Right lobe of liver (tissue), 4 donors: ENCODE measurements at regions not wholly inside any gene's neighbourhood (a gene's known extent, or its start where the extent isn't known, plus 50 kb on each side); places are given as distances from the start of the nearest gene placed in this dataset.

Experiments used
- POLR2A ChIP-seq: fragments of 450-650 bp; IDR thresholded peaks from one replicate; pipeline ENCODE4 v1.6.1; 2017; ENCODE audit warnings: antibody characterized with exemption, mild to moderate bottlenecking
- TF ChIP-seq, protein P1 (sequence below), 4 donors: fragments of 200-600 bp in 3 of 4; fragments of 450-650 bp in 1 of 4; IDR thresholded peaks; one replicate each; pipeline versions ENCODE4 v1.5.1 to v1.8.0; 2016 to 2022; ENCODE audit warnings: antibody characterized with exemption in 4 of 4, mild to moderate bottlenecking in 2 of 4
- donor health status: DM: no; HTN: no; CAD: no.
- donor health status: DM: no; HTN: no; CAD: no.
- donor health status: DM: no; HTN: yes; CAD: no.

DNA sequence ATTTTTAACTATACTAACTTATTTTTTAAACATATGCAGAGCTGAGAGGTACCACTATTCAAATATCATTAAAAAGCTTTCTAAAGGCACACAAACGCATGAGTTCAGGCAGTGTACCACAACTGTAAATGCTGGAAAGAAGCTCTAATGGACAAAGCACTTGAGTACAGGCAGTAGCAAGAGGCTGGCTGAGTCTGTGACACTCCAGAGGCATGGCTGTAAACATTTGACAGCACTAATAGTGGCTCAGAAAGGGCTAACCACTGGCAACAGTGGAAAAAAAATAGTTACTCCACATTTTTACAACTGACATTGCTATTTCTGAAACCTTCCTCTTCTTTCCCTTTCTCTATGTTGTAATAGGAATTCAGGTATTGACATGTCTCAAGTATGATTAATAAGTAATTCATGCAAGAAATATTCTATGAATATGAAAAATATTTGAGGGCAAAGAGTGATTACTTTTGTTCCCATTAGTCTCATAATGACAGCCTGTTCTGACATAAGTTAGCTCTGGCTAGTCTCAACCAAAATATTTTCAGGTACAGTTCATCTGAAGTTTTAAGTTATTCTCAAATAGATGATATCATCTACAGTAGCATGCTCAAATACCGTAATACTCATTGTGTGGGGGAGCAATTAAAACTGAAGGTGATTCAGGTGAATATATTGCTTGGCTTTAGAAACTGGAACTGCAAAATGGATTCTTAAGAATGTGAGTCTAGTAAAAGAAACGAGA is 324.0 kb upstream of the POT1 start:
- TF ChIP-seq, protein P1, sequence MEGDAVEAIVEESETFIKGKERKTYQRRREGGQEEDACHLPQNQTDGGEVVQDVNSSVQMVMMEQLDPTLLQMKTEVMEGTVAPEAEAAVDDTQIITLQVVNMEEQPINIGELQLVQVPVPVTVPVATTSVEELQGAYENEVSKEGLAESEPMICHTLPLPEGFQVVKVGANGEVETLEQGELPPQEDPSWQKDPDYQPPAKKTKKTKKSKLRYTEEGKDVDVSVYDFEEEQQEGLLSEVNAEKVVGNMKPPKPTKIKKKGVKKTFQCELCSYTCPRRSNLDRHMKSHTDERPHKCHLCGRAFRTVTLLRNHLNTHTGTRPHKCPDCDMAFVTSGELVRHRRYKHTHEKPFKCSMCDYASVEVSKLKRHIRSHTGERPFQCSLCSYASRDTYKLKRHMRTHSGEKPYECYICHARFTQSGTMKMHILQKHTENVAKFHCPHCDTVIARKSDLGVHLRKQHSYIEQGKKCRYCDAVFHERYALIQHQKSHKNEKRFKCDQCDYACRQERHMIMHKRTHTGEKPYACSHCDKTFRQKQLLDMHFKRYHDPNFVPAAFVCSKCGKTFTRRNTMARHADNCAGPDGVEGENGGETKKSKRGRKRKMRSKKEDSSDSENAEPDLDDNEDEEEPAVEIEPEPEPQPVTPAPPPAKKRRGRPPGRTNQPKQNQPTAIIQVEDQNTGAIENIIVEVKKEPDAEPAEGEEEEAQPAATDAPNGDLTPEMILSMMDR (IDR thresholded peaks at IDR 0.05) = no peak
- TF ChIP-seq POLR2A = no peak
